Large intestine (tissue), 3 donors: ENCODE measurements at regions not wholly inside any gene's neighbourhood (a gene's known extent, or its start where the extent isn't known, plus 50 kb on each side); places are given as distances from the start of the nearest gene placed in this dataset.

Source experiments
- DNase-seq, 2 donors: peaks; one replicate each; pipeline versions ENCODE4 v3.0.0 to v3.0.0-alpha.2; 2013
- H3K27ac ChIP-seq: one replicate; pipeline ENCODE4 v1.5.1; 2013; ENCODE audit warnings: low read length
- H3K27me3 ChIP-seq: 2 replicates; pipeline ENCODE4 v1.6.1; 2013; ENCODE audit warnings: low read length; ENCODE audit not compliant: control insufficient read depth, insufficient read depth
- H3K36me3 ChIP-seq: 2 replicates; pipeline ENCODE4 v1.6.1; 2013; ENCODE audit warnings: low read length; ENCODE audit not compliant: control insufficient read depth, insufficient read depth
- H3K4me1 ChIP-seq: one replicate; pipeline ENCODE4 v1.6.1; 2013; ENCODE audit warnings: low read length; ENCODE audit not compliant: control insufficient read depth, insufficient read depth
- H3K4me3 ChIP-seq: one replicate; pipeline ENCODE4 v1.5.1; 2013; ENCODE audit warnings: low read length
- H3K9me3 ChIP-seq: one replicate; pipeline ENCODE4 v1.6.1; 2013; ENCODE audit warnings: mild to moderate bottlenecking, low read depth, low read length, moderate library complexity; ENCODE audit not compliant: control insufficient read depth
- WGBS: methylation state at CpG from one replicate; pipeline ENCODE4 v1.1.5; 2013; ENCODE audit warnings: low lambda C conversion rate; ENCODE audit not compliant: insufficient coverage; 5-methylcytosine and 5-hydroxymethylcytosine counted together

GRCh38 chr2:102091908-102092307 is 50.6 kb upstream of the IL1R1 start:
- Histone ChIP-seq H3K27me3 (no peaks in the 10 kb centered on the region), H3K27ac (no peak overlapping the region), H3K4me3 (no peak overlapping the region), H3K4me1 (no peaks in the 10 kb centered on the region), H3K9me3 (peaks cover 2% of the 10 kb centered on the region), H3K36me3 (no peaks in the 10 kb centered on the region)
- 100% methylated on average over 1 of the region's 1 CpG for WGBS
- no peak for DNase-seq

DNA sequence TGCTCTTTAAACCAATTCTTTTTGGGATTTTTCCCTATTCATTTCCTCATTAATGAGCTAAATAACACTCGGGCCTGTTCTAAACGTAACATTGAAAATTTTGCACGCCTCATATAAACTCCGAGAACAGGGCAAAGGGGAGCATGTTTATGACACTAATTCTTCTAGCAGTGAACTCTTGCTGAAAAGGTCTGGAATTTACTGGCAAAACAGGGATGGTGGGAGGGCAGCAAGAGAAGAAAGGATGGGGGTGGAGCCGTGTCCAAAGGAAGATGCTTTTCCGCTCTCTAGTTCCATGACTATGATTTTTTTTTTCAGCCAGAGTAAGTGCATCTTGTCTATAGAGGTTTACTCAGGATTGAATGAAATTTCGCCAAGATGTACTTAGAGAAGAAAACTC is 50.0 kb upstream of the IL1R1 start:
- Histone ChIP-seq H3K27ac (no peak overlapping the region), H3K4me1 (no peaks in the 10 kb centered on the region), H3K27me3 (no peaks in the 10 kb centered on the region), H3K36me3 (no peaks in the 10 kb centered on the region), H3K4me3 (no peak overlapping the region), H3K9me3 (peaks cover 2% of the 10 kb centered on the region)
- WGBS = 76% methylated on average over 5 of the region's 7 CpGs
- no peak for DNase-seq
